Stimulated activated CD4-positive, alpha-beta T cell treated with anti-CD3 and anti-CD28 coated beads, Interleukin-1b, Interleukin-23, amount 100 ng/mL, for 48 hours (primary cell): ENCODE measurements at regions not wholly inside any gene's neighbourhood (a gene's known extent, or its start where the extent isn't known, plus 50 kb on each side); places are given as distances from the start of the nearest gene placed in this dataset.
"Not testable (repeated sequence)": the region's sequence is repeated elsewhere in the genome, so short reads cannot be mapped to it uniquely, and the experiment has no call there.

ENCODE experiments used
- DNase-seq: peaks from one replicate; pipeline ENCODE4 v3.0.0-alpha.2; 2020

- DNase-seq, result no peak
Observed at GRCh38 chr3:24689353-24689752, 194.7 kb upstream of the THRB start.

GRCh38 chr3:24690777-24691176 is 196.1 kb upstream of the THRB start:
- no peak for DNase-seq

- not testable (repeated sequence) for DNase-seq
Observed at GRCh38 chr3:24699078-24699477, 204.4 kb upstream of the THRB start.

GRCh38 chr3:24704496-24704895 is 209.8 kb upstream of the THRB start:
- DNase-seq, result no peak

GRCh38 chr3:24707936-24708335 is 213.3 kb upstream of the THRB start:
- DNase-seq, result no peak

- no peak for DNase-seq
Observed at GRCh38 chr3:24709956-24710355, 215.3 kb upstream of the THRB start.

GRCh38 chr3:24713516-24713915 is 218.9 kb upstream of the THRB start:
- no peak for DNase-seq

- no peak for DNase-seq
Observed at GRCh38 chr3:24714436-24714835, 219.8 kb upstream of the THRB start.

- no peak for DNase-seq
Observed at GRCh38 chr3:24715171-24715792, 220.6 kb upstream of the THRB start.

GRCh38 chr3:24722087-24722486 is 227.4 kb upstream of the THRB start:
- DNase-seq, result no peak

GRCh38 chr3:24725514-24726255 is 231.0 kb upstream of the THRB start:
- DNase-seq, result no peak

GRCh38 chr3:24726423-24726822 is 231.8 kb upstream of the THRB start:
- DNase-seq, result no peak

- no peak for DNase-seq
Observed at GRCh38 chr3:24730173-24730572, 235.5 kb upstream of the THRB start.

- DNase-seq, result no peak
Observed at GRCh38 chr3:24734019-24734418, 239.4 kb upstream of the THRB start.

GRCh38 chr3:24736701-24737100 is 242.1 kb upstream of the THRB start:
- no peak for DNase-seq

GRCh38 chr3:24740326-24740725 is 245.7 kb upstream of the THRB start:
- DNase-seq, result no peak

GRCh38 chr3:24741506-24741905 is 246.9 kb upstream of the THRB start:
- DNase-seq, result no peak

- DNase-seq, result no peak
Observed at GRCh38 chr3:24748520-24748919, 253.9 kb upstream of the THRB start.

- DNase-seq, result no peak
Observed at GRCh38 chr3:24751020-24751419, 256.4 kb upstream of the THRB start.

GRCh38 chr3:24756101-24756888 is 261.6 kb upstream of the THRB start:
- DNase-seq, result no peak

- no peak for DNase-seq
Observed at GRCh38 chr3:24763393-24763792, 268.7 kb upstream of the THRB start.

- no peak for DNase-seq
Observed at GRCh38 chr3:24764236-24764915, 269.7 kb upstream of the THRB start.

GRCh38 chr3:24765399-24765798 is 270.7 kb upstream of the THRB start:
- no peak for DNase-seq
